GM12874 (cell line): ENCODE measurements at regions not wholly inside any gene's neighbourhood (a gene's known extent, or its start where the extent isn't known, plus 50 kb on each side); places are given as distances from the start of the nearest gene placed in this dataset.

Experiments used
- CTCF ChIP-seq: IDR thresholded peaks from 2 replicates; pipeline ENCODE4 v1.5.1; 2011; ENCODE audit warnings: low read depth, mild to moderate bottlenecking, control low read depth, low read length, moderate library complexity; ENCODE audit not compliant: insufficient read depth

DNA sequence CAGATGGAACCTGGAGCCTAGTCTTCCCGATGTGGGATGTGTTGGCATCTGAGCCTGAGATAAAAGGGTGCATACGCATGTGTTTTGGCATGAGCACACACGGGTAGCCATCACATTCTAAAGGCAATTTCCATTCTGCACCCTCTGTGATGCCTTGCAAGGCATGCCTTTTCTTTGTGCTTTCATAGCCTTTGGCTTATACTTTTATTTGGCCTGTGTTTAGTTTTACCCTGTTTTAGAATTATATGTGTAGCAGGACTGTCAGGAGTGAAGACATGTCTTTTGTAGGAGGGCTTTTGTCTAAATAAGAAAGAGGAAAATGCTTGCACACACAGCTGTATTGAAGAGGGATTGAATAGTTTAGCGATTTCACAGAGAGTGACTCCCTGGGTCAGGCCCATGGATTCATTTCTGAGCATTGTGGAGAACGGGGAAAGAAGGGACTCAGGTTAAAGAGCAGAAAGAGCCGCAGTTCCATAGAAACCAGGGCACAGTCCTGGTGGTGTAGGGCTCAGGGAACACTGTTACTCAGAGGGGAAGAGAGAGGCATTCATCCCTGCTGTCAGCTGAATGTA, 530.2 kb downstream of the DHX35 start:
- TF ChIP-seq CTCF, result no peak

GRCh38 chr20:39491711-39492110, 529.6 kb downstream of the DHX35 start:
- TF ChIP-seq CTCF, result no peak

GRCh38 chr20:39489986-39490560, 527.9 kb downstream of the DHX35 start:
- no peak for TF ChIP-seq CTCF

GRCh38 chr20:39480276-39481043, 518.3 kb downstream of the DHX35 start:
- TF ChIP-seq CTCF, result no peak

DNA sequence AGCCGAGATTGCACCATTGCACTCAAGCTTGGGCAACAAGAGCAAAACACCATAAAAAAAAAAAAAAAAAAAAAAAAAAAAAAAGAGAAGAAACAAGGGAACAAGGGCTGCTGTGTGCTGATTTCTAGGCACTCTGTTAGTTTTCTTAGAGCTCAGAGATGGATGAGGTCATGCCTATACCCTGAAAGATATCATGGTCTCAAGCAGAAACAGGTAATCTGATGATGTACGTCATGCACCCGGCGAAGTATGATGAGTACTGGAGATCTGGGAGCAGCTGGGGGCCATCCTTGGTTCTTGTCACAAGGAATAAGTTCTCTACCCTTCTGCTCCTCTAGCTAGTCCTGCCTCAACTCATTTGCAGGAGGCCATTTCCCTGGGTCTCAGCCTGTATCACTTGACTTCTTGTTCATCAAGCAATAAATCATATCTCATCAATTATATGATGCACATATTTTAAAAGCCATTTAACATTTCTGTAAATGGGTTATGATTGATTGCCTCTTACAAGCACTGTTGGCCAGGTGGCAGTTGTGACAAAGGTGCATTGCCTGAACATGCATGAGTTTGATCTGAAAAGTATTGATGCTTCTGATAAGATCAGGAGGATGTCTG, 517.2 kb downstream of the DHX35 start:
- TF ChIP-seq CTCF, result no peak

- TF ChIP-seq CTCF, result no peak
These were observed 512.7 kb downstream of the DHX35 start for GRCh38 chr20:39474879-39475278.

GRCh38 chr20:39473536-39473935, 511.4 kb downstream of the DHX35 start:
- TF ChIP-seq CTCF, result no peak
